HG02981 (cell line): ENCODE measurements at regions not wholly inside any gene's neighbourhood (a gene's known extent, or its start where the extent isn't known, plus 50 kb on each side); places are given as distances from the start of the nearest gene placed in this dataset.

Source experiments
- ATAC-seq: cut with Tn5 transposase; IDR thresholded peaks from one replicate; pipeline ENCODE4 v1.9.1; 2021; ENCODE audit warnings: mild to moderate bottlenecking, moderate library complexity; ENCODE audit not compliant: unreplicated experiment

GRCh38 chr10:8227246-8227645, 172.8 kb downstream of the GATA3 start:
- ATAC-seq: no peak

- ATAC-seq: no peak
Measured at GRCh38 chr10:8229153-8229552, 174.7 kb downstream of the GATA3 start.

GRCh38 chr10:8230902-8231301, 176.4 kb downstream of the GATA3 start:
- ATAC-seq: no peak

- ATAC-seq: no peak
Measured at GRCh38 chr10:8233049-8233448, 178.6 kb downstream of the GATA3 start.

- ATAC-seq: no peak
Measured at GRCh38 chr10:8233832-8234259, 179.4 kb downstream of the GATA3 start.

- ATAC-seq: no peak
Measured at GRCh38 chr10:8235253-8236027, 181.0 kb downstream of the GATA3 start.

GRCh38 chr10:8238986-8239385, 184.5 kb downstream of the GATA3 start:
- no peak for ATAC-seq

- ATAC-seq: no peak
Measured at GRCh38 chr10:8240861-8241260, 186.4 kb downstream of the GATA3 start.

- no peak for ATAC-seq
Measured at GRCh38 chr10:8242295-8242872, 187.9 kb downstream of the GATA3 start.

GRCh38 chr10:8245131-8245813, 190.8 kb downstream of the GATA3 start:
- ATAC-seq: no peak

- ATAC-seq: no peak
Measured at GRCh38 chr10:8245814-8246142, 191.3 kb downstream of the GATA3 start.

GRCh38 chr10:8246548-8246947, 192.1 kb downstream of the GATA3 start:
- ATAC-seq: no peak

GRCh38 chr10:8247191-8247590, 192.7 kb downstream of the GATA3 start:
- no peak for ATAC-seq

GRCh38 chr10:8248868-8249267, 194.4 kb downstream of the GATA3 start:
- ATAC-seq: no peak

GRCh38 chr10:8254350-8254749, 199.9 kb downstream of the GATA3 start:
- ATAC-seq: no peak

GRCh38 chr10:8255301-8255700, 200.8 kb downstream of the GATA3 start:
- ATAC-seq: no peak

- ATAC-seq: no peak
Measured at GRCh38 chr10:8260645-8261044, 206.2 kb downstream of the GATA3 start.

- ATAC-seq: no peak
Measured at GRCh38 chr10:8262317-8262716, 207.8 kb downstream of the GATA3 start.

GRCh38 chr10:8269976-8270375, 215.5 kb downstream of the GATA3 start:
- ATAC-seq: no peak

- no peak for ATAC-seq
Measured at GRCh38 chr10:8272794-8273425, 218.4 kb downstream of the GATA3 start.

- ATAC-seq: no peak
Measured at GRCh38 chr10:8273749-8274148, 219.3 kb downstream of the GATA3 start.

GRCh38 chr10:8275911-8276310, 221.4 kb downstream of the GATA3 start:
- no peak for ATAC-seq
